ENCODE measurements at regions not wholly inside any gene's neighbourhood (a gene's known extent, or its start where the extent isn't known, plus 50 kb on each side); places are given as distances from the start of the nearest gene placed in this dataset.

DNA sequence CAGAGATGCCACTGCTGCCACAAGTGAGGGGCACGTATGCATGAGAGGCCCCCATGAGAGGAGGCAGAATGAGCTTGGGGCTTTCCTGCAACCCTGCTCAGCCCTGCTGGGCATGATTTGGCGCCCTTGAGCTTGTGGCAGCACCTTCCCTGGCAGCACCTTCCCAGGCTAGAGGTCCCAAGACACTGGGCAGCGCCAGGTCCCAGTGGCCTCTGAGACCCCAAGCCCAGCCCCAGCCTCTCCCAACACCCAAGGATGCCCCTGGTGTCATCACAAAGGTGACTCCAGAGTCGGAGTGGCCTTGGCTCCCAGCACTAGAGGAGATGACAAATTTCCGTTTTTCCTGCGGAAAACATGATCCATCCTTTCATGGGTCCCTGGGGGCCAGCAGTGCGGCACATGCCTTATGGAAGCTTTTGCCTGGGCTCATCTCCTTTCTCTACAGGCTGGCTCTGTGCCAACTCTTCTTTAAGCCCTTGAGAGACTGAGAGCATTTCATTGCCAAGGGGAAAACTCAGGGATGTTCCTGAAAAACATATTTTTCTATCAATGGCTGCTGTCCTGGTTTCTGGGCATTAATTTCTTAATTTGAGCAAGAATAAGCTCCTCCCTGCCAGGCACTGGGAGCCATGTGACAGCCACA lies 77.1 kb upstream of the ADAMTS2 start:
- TF ChIP-seq, protein P1, sequence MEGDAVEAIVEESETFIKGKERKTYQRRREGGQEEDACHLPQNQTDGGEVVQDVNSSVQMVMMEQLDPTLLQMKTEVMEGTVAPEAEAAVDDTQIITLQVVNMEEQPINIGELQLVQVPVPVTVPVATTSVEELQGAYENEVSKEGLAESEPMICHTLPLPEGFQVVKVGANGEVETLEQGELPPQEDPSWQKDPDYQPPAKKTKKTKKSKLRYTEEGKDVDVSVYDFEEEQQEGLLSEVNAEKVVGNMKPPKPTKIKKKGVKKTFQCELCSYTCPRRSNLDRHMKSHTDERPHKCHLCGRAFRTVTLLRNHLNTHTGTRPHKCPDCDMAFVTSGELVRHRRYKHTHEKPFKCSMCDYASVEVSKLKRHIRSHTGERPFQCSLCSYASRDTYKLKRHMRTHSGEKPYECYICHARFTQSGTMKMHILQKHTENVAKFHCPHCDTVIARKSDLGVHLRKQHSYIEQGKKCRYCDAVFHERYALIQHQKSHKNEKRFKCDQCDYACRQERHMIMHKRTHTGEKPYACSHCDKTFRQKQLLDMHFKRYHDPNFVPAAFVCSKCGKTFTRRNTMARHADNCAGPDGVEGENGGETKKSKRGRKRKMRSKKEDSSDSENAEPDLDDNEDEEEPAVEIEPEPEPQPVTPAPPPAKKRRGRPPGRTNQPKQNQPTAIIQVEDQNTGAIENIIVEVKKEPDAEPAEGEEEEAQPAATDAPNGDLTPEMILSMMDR (IDR thresholded peaks at IDR 0.05; ENCODE audit: low read length) = no peak
- no peak for TF ChIP-seq EZH2 (IDR thresholded peaks at IDR 0.05; ENCODE audit: borderline replicate concordance, low read length)

Data from OCI-LY1 (cell line).